ENCODE measurements at regions not wholly inside any gene's neighbourhood (a gene's known extent, or its start where the extent isn't known, plus 50 kb on each side); places are given as distances from the start of the nearest gene placed in this dataset.
"Not testable (repeated sequence)": the region's sequence is repeated elsewhere in the genome, so short reads cannot be mapped to it uniquely, and the experiment has no call there.

DNA sequence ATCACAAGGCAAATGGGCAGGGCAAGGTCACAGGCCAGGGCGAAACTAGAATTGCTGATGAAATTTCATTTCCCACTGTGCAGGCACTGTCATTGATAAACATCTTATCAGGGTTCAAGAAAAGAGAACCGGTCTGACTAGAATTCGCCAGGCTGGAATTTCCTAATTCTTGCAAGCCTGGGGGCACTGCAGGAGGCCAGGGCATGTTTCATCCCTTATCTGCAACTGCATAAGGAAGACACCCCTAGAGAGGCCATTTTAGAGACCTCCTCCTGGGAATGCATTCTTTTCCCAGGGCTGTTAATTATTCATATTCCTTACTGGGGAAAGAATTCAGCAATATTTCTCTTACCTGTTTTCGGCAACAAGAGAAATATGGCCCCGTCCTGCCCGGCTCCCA is 266.2 kb upstream of the CYLC2 start:
- in situ Hi-C loops (cut with HindIII; ENCODE audit: low pct_unique_long_range_greater_than_20kb, low sequenced_read_pairs), result no loop called here
- Histone ChIP-seq H3K9me3 (ENCODE audit: control insufficient read depth, insufficient read depth, low read depth, low read length) (no peaks in the 10 kb centered on the region), H3K36me3 (ENCODE audit: control insufficient read depth, insufficient read depth, low read length) (no peaks in the 10 kb centered on the region), H3K4me3 (ENCODE audit: low read depth in 2 of 2, low read length in 2 of 2) (no peak overlapping the region), H3K27me3 (ENCODE audit: control insufficient read depth, insufficient read depth, low read length) (no peaks in the 10 kb centered on the region), H3K4me1 (ENCODE audit: control insufficient read depth, insufficient read depth, low read length) (no peaks in the 10 kb centered on the region), H3K27ac (ENCODE audit: low read length) (no peak overlapping the region)
- TF ChIP-seq TCF7L2 (IDR thresholded peaks at IDR 0.05; ENCODE audit: low read depth, low read length) (no peak), POLR2AphosphoS5 (IDR thresholded peaks at IDR 0.05; ENCODE audit: low read depth, low read length) (no peak), SIN3A (IDR thresholded peaks at IDR 0.05; ENCODE audit: borderline replicate concordance, insufficient read depth, low read depth, low read length) (no peak)
- TF ChIP-seq, protein P1, sequence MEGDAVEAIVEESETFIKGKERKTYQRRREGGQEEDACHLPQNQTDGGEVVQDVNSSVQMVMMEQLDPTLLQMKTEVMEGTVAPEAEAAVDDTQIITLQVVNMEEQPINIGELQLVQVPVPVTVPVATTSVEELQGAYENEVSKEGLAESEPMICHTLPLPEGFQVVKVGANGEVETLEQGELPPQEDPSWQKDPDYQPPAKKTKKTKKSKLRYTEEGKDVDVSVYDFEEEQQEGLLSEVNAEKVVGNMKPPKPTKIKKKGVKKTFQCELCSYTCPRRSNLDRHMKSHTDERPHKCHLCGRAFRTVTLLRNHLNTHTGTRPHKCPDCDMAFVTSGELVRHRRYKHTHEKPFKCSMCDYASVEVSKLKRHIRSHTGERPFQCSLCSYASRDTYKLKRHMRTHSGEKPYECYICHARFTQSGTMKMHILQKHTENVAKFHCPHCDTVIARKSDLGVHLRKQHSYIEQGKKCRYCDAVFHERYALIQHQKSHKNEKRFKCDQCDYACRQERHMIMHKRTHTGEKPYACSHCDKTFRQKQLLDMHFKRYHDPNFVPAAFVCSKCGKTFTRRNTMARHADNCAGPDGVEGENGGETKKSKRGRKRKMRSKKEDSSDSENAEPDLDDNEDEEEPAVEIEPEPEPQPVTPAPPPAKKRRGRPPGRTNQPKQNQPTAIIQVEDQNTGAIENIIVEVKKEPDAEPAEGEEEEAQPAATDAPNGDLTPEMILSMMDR (IDR thresholded peaks at IDR 0.05), result no peak
- TF ChIP-seq, protein P2, sequence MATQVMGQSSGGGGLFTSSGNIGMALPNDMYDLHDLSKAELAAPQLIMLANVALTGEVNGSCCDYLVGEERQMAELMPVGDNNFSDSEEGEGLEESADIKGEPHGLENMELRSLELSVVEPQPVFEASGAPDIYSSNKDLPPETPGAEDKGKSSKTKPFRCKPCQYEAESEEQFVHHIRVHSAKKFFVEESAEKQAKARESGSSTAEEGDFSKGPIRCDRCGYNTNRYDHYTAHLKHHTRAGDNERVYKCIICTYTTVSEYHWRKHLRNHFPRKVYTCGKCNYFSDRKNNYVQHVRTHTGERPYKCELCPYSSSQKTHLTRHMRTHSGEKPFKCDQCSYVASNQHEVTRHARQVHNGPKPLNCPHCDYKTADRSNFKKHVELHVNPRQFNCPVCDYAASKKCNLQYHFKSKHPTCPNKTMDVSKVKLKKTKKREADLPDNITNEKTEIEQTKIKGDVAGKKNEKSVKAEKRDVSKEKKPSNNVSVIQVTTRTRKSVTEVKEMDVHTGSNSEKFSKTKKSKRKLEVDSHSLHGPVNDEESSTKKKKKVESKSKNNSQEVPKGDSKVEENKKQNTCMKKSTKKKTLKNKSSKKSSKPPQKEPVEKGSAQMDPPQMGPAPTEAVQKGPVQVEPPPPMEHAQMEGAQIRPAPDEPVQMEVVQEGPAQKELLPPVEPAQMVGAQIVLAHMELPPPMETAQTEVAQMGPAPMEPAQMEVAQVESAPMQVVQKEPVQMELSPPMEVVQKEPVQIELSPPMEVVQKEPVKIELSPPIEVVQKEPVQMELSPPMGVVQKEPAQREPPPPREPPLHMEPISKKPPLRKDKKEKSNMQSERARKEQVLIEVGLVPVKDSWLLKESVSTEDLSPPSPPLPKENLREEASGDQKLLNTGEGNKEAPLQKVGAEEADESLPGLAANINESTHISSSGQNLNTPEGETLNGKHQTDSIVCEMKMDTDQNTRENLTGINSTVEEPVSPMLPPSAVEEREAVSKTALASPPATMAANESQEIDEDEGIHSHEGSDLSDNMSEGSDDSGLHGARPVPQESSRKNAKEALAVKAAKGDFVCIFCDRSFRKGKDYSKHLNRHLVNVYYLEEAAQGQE (IDR thresholded peaks at IDR 0.05; ENCODE audit: insufficient read depth in 1 of 2, low read depth in 2 of 2, low read length in 1 of 2), result no peak
- BruUV-seq (replicated peaks), result no TSS peak
- ATAC-seq, result no peak
- intact Hi-C loops (cut with micrococcal nuclease; ENCODE audit: unreplicated experiment), result no loop called here
- POLR2A ChIA-PET, result no interaction called here
- CTCF ChIA-PET, result no interaction called here
- DNase-seq (ENCODE audit: low read depth, low spot score), result no peak

DNA sequence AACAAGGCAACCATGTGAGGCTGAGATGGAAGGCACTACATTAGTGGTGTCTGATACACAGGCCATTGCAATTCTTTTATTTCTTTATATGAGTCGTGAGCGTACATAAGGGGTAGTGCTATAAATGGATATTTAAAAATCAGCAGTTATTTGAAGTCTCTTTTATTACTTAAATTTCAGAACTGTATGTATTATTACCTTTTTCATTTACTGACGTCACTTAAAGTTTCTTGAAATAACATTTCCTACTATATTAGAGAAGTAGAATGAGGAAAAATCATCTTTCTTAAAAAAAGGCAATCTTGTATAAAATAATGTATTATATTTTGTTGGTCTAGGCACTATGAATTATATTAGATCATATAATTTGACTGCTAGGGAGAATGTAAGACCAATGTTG is 280.9 kb upstream of the CYLC2 start:
- DNase-seq (ENCODE audit: low read depth, low spot score) (no peak), ATAC-seq (no peak)
- Histone ChIP-seq H3K36me3 (ENCODE audit: control insufficient read depth, insufficient read depth, low read length) (no peaks in the 10 kb centered on the region), H3K9me3 (ENCODE audit: control insufficient read depth, insufficient read depth, low read depth, low read length) (no peaks in the 10 kb centered on the region), H3K4me1 (ENCODE audit: control insufficient read depth, insufficient read depth, low read length) (no peaks in the 10 kb centered on the region), H3K4me3 (ENCODE audit: low read depth in 2 of 2, low read length in 2 of 2) (no peak overlapping the region), H3K27me3 (ENCODE audit: control insufficient read depth, insufficient read depth, low read length) (no peaks in the 10 kb centered on the region), H3K27ac (ENCODE audit: low read length) (no peak overlapping the region)
- no TSS peak for BruUV-seq (replicated peaks)
- POLR2A ChIA-PET, result no interaction called here
- in situ Hi-C loops (cut with HindIII; ENCODE audit: low pct_unique_long_range_greater_than_20kb, low sequenced_read_pairs) (no loop called here), intact Hi-C loops (cut with micrococcal nuclease; ENCODE audit: unreplicated experiment) (no loop called here)
- CTCF ChIA-PET, result no interaction called here
- no peak for TF ChIP-seq SIN3A (IDR thresholded peaks at IDR 0.05; ENCODE audit: borderline replicate concordance, insufficient read depth, low read depth, low read length)
- no peak for TF ChIP-seq POLR2AphosphoS5 (IDR thresholded peaks at IDR 0.05; ENCODE audit: low read depth, low read length)
- TF ChIP-seq, protein P2 (IDR thresholded peaks at IDR 0.05; ENCODE audit: insufficient read depth in 1 of 2, low read depth in 2 of 2, low read length in 1 of 2), result no peak
- TF ChIP-seq, protein P1 (IDR thresholded peaks at IDR 0.05), result no peak
- TF ChIP-seq TCF7L2 (IDR thresholded peaks at IDR 0.05; ENCODE audit: low read depth, low read length), result no peak

DNA sequence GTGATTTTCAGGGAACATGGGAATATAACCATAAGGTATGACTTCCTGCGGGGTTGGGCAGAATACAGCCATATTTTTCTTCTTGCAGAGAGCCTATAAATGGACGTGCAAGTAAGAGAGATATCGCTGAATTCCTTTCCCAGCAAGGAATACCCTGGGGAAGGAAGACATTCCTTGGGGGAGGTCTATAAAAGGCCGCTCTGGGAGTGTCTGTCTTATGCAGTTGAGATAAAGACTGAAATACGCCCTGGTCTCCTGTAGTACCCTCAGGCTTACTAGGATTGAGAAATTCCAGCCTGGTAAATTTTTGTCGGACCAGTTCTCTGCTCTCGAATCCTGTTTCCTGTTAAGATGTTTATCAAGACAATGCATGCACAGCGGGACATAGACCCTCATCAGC is 282.2 kb upstream of the CYLC2 start:
- CTCF ChIA-PET; H3K27me3 ChIP-seq (ENCODE audit: control insufficient read depth, insufficient read depth, low read length); in situ Hi-C loops (cut with HindIII; ENCODE audit: low pct_unique_long_range_greater_than_20kb, low sequenced_read_pairs); H3K9me3 ChIP-seq (ENCODE audit: control insufficient read depth, insufficient read depth, low read depth, low read length); POLR2A ChIA-PET; DNase-seq (ENCODE audit: low read depth, low spot score); H3K27ac ChIP-seq (ENCODE audit: low read length); BruUV-seq (replicated peaks); ATAC-seq; H3K4me3 ChIP-seq (ENCODE audit: low read depth in 2 of 2, low read length in 2 of 2); intact Hi-C loops (cut with micrococcal nuclease; ENCODE audit: unreplicated experiment); H3K4me1 ChIP-seq (ENCODE audit: control insufficient read depth, insufficient read depth, low read length); H3K36me3 ChIP-seq (ENCODE audit: control insufficient read depth, insufficient read depth, low read length): not testable (repeated sequence)
